IMR-90 (cell line): ENCODE measurements at regions not wholly inside any gene's neighbourhood (a gene's known extent, or its start where the extent isn't known, plus 50 kb on each side); places are given as distances from the start of the nearest gene placed in this dataset.

Source experiments
- ATAC-seq: fragments of 200-7000 bp; cut with Tn5 transposase; 2 replicates; pipeline ENCODE4 v1.9.1; 2020; ENCODE audit warnings: low read depth, mild to moderate bottlenecking, moderate library complexity
- BruUV-seq: library from RNA; stranded (reverse); fragments of 400-500 nt; replicated peaks from 2 replicates; lab custom pipeline; 2021; lab: Mats Ljungman, UMichigan
- CTCF ChIA-PET: fragments of 300-600 bp; formaldehyde crosslinking; extraction: SDS; loops from one replicate; lab custom pipeline; 2021; ENCODE audit warnings: antibody characterized with exemption; lab: Yijun Ruan, JAX
- POLR2A ChIA-PET: fragments of 300-600 bp; sonication (Branson Sonifier 250); formaldehyde crosslinking; loops from one replicate; lab custom pipeline; 2022; ENCODE audit warnings: antibody characterized with exemption; ENCODE audit not compliant: unreplicated experiment; lab: Charles Lee
- DNase-seq: peaks from one replicate; pipeline ENCODE4 v3.0.0; 2013
- H2AFZ ChIP-seq: replicated peaks from 2 replicates; pipeline ENCODE3; 2013; ENCODE audit warnings: low read length, mild to moderate bottlenecking; ENCODE audit not compliant: poor library complexity
- H2AK5ac ChIP-seq: 2 replicates; pipeline ENCODE4 v1.6.1; 2013; ENCODE audit warnings: low read depth, low read length, inconsistent platforms
- H2AK9ac ChIP-seq: replicated peaks from 2 replicates; pipeline ENCODE3; 2013; ENCODE audit warnings: mild to moderate bottlenecking, low read depth, low read length, moderate library complexity; ENCODE audit not compliant: poor library complexity
- H2BK120ac ChIP-seq: 2 replicates; pipeline ENCODE4 v1.6.1; 2013; ENCODE audit warnings: low read depth, low read length, inconsistent platforms
- H2BK15ac ChIP-seq: 3 replicates; pipeline ENCODE4 v1.6.1; 2013; ENCODE audit warnings: low read depth, low read length, inconsistent platforms
- H2BK20ac ChIP-seq: 2 replicates; pipeline ENCODE4 v1.6.1; 2013; ENCODE audit warnings: low read depth, mild to moderate bottlenecking, inconsistent platforms, low read length, moderate library complexity
- H2BK5ac ChIP-seq: 2 replicates; pipeline ENCODE4 v1.6.1; 2013; ENCODE audit warnings: mild to moderate bottlenecking, low read depth, low read length, inconsistent platforms; ENCODE audit not compliant: poor library complexity, severe bottlenecking
- H3K14ac ChIP-seq: replicated peaks from 2 replicates; pipeline ENCODE4 v1.6.1; 2013; ENCODE audit warnings: low read depth, low read length, inconsistent platforms
- H3K18ac ChIP-seq: 2 replicates; pipeline ENCODE4 v1.6.1; 2013; ENCODE audit warnings: low read depth, low read length, control low read depth
- H3K23ac ChIP-seq: 2 replicates; pipeline ENCODE4 v1.6.1; 2013; ENCODE audit warnings: low read depth, low read length, inconsistent platforms
- H3K27ac ChIP-seq: 2 replicates; pipeline ENCODE4 v1.5.1; 2013; ENCODE audit warnings: mild to moderate bottlenecking, control low read depth, low read length; ENCODE audit not compliant: insufficient read depth
- H3K27me3 ChIP-seq: 2 replicates; pipeline ENCODE4 v1.6.1; 2013; ENCODE audit warnings: low read length; ENCODE audit not compliant: control insufficient read depth, insufficient read depth
- H3K36me3 ChIP-seq: 2 replicates; pipeline ENCODE4 v1.6.1; 2013; ENCODE audit warnings: low read length, mixed read lengths; ENCODE audit not compliant: control insufficient read depth, insufficient read depth
- H3K4ac ChIP-seq: 2 replicates; pipeline ENCODE4 v1.6.1; 2013; ENCODE audit warnings: low read depth, low read length, inconsistent platforms
- H3K4me1 ChIP-seq: 2 replicates; pipeline ENCODE4 v1.6.1; 2013; ENCODE audit warnings: low read length, mixed read lengths; ENCODE audit not compliant: control insufficient read depth, insufficient read depth
- H3K4me2 ChIP-seq: 2 replicates; pipeline ENCODE4 v1.6.1; 2013; ENCODE audit warnings: low read depth, mild to moderate bottlenecking, control low read depth, low read length, moderate library complexity
- H3K4me3 ChIP-seq: 2 replicates; pipeline ENCODE4 v1.5.1; 2013; ENCODE audit warnings: low read depth, mild to moderate bottlenecking, control low read depth, low read length, moderate library complexity; ENCODE audit not compliant: insufficient read depth
- H3K56ac ChIP-seq: 2 replicates; pipeline ENCODE4 v1.6.1; 2013; ENCODE audit warnings: low read length, inconsistent platforms; ENCODE audit not compliant: insufficient read depth; ENCODE audit errors: extremely low read depth
- H3K79me1 ChIP-seq, 2 experiments: 2 replicates each; pipeline ENCODE4 v1.6.1; 2013; ENCODE audit warnings: low read length in 2 of 2, inconsistent platforms in 1 of 2, low read depth in 1 of 2
- H3K9ac ChIP-seq: 2 replicates; pipeline ENCODE4 v1.6.1; 2013; ENCODE audit warnings: low read depth, low read length, control low read depth
- H3K9me1 ChIP-seq: 2 replicates; pipeline ENCODE4 v1.6.1; 2013; ENCODE audit warnings: low read length, inconsistent platforms; ENCODE audit not compliant: insufficient read depth
- H3K9me3 ChIP-seq: 2 replicates; pipeline ENCODE4 v1.6.1; 2013; ENCODE audit warnings: low read length; ENCODE audit not compliant: control insufficient read depth, insufficient read depth
- H4K20me1 ChIP-seq: 2 replicates; pipeline ENCODE4 v1.6.1; 2013; ENCODE audit warnings: low read length, inconsistent platforms; ENCODE audit not compliant: insufficient read depth
- H4K5ac ChIP-seq: 2 replicates; pipeline ENCODE4 v1.6.1; 2013; ENCODE audit warnings: mild to moderate bottlenecking, low read depth, low read length, control low read depth
- H4K8ac ChIP-seq, 2 experiments: 2 replicates each; pipeline ENCODE4 v1.6.1; 2013; ENCODE audit warnings: low read depth in 2 of 2, low read length in 2 of 2, control low read depth in 1 of 2, inconsistent platforms in 1 of 2
- H4K91ac ChIP-seq: 2 replicates; pipeline ENCODE4 v1.6.1; 2013; ENCODE audit warnings: low read depth, low read length, inconsistent platforms; ENCODE audit not compliant: insufficient read depth
- BHLHE40 ChIP-seq: fragments of 150-350 bp; IDR thresholded peaks from 2 replicates; pipeline ENCODE4 v1.6.1; 2016; ENCODE audit warnings: mild to moderate bottlenecking, low read depth, low read length
- CEBPB ChIP-seq: IDR thresholded peaks from 2 replicates; pipeline ENCODE4 v1.6.1; 2012; ENCODE audit warnings: low read depth, low read length, improper control_type of control experiment
- CHD1 ChIP-seq: IDR thresholded peaks from 2 replicates; pipeline ENCODE4 v1.6.1; 2012; ENCODE audit warnings: low read depth, low read length, improper control_type of control experiment
- CTCF ChIP-seq: conservative IDR thresholded peaks from 2 replicates; pipeline ENCODE4 v1.5.1; 2012; ENCODE audit warnings: mild to moderate bottlenecking, low read depth, low read length, improper control_type of control experiment
- ELK1 ChIP-seq: fragments of 150-350 bp; IDR thresholded peaks from 2 replicates; pipeline ENCODE4 v1.6.1; 2016; ENCODE audit warnings: low read depth, mild to moderate bottlenecking, low read length, moderate library complexity, borderline replicate concordance
- FOS ChIP-seq: fragments of 150-350 bp; IDR thresholded peaks from 2 replicates; pipeline ENCODE4 v1.6.1; 2016; ENCODE audit warnings: low read depth, low read length
- MAFK ChIP-seq: IDR thresholded peaks from 2 replicates; pipeline ENCODE4 v1.6.1; 2012; ENCODE audit warnings: low read depth, low read length, improper control_type of control experiment
- MAZ ChIP-seq: IDR thresholded peaks from 2 replicates; pipeline ENCODE4 v1.6.1; 2012; ENCODE audit warnings: low read depth, mild to moderate bottlenecking, low read length, improper control_type of control experiment, moderate library complexity, borderline replicate concordance
- MXI1 ChIP-seq: IDR thresholded peaks from 2 replicates; pipeline ENCODE4 v1.6.1; 2012; ENCODE audit warnings: low read depth, mild to moderate bottlenecking, low read length, moderate library complexity, borderline replicate concordance
- NFE2L2 ChIP-seq: fragments of 150-350 bp; IDR thresholded peaks from 2 replicates; pipeline ENCODE4 v1.6.1; 2016; ENCODE audit warnings: low read depth, mild to moderate bottlenecking, low read length
- POLR2A ChIP-seq: IDR thresholded peaks from 2 replicates; pipeline ENCODE4 v1.6.1; 2012; ENCODE audit warnings: mild to moderate bottlenecking, low read depth, low read length
- RAD21 ChIP-seq: IDR thresholded peaks from 2 replicates; pipeline ENCODE4 v1.6.1; 2012; ENCODE audit warnings: low read length, improper control_type of control experiment
- RCOR1 ChIP-seq: IDR thresholded peaks from 2 replicates; pipeline ENCODE4 v1.6.1; 2012; ENCODE audit warnings: mild to moderate bottlenecking, low read length, improper control_type of control experiment; ENCODE audit not compliant: insufficient replicate concordance
- RFX5 ChIP-seq: IDR thresholded peaks from 2 replicates; pipeline ENCODE4 v1.8.0; 2012; ENCODE audit warnings: low read depth, mild to moderate bottlenecking, low read length, moderate library complexity
- SMC3 ChIP-seq: fragments of 150-350 bp; IDR thresholded peaks from 2 replicates; pipeline ENCODE4 v1.6.1; 2016; ENCODE audit warnings: low read depth, mild to moderate bottlenecking, antibody characterized with exemption, low read length, moderate library complexity
- WGBS, 2 experiments: methylation state at CpG; one replicate each; pipeline versions ENCODE4 v1.1.5 to v1.1.7; 2013; ENCODE audit warnings: missing lambda C conversion rate in 2 of 2; ENCODE audit not compliant: insufficient read length in 1 of 2; ENCODE audit errors: extremely low coverage in 2 of 2; 5-methylcytosine and 5-hydroxymethylcytosine counted together
- dilution Hi-C: fragments of 300-500 bp; cut with HindIII; formaldehyde crosslinking; loops from one replicate; pipeline ENCODE4 v1.14.3; 2018; ENCODE audit warnings: low sequenced_read_pairs; ENCODE audit not compliant: unreplicated experiment
- in situ Hi-C: fragments of 300-500 bp; cut with MboI; formaldehyde crosslinking; loops from 3 replicates; pipeline ENCODE4 v1.14.3; 2019; ENCODE audit warnings: low sequenced_read_pairs, inconsistent platforms, mixed read lengths
- intact Hi-C: fragments of 100-400 bp; cut with micrococcal nuclease; formaldehyde crosslinking; loops from 2 replicates; pipeline ENCODE4 v1.10.0; 2022
- TF ChIP-seq, protein P1 (sequence below): fragments of 150-350 bp; IDR thresholded peaks from 2 replicates; pipeline ENCODE4 v1.6.1; 2017; ENCODE audit warnings: mild to moderate bottlenecking, antibody characterized with exemption, low read length, low read depth

- H3K9ac ChIP-seq, result no peak overlapping the region
- 0% methylated on average over 1 of the region's 4 CpGs; no CpG with 5 or more reads in 1 of the 2 experiments for WGBS, 2 experiments
These were observed 231.9 kb upstream of the JUN start for GRCh38 chr1:59015708-59016107.

More at GRCh38 chr1:59015708-59016107, 231.9 kb upstream of the JUN start:
- in situ Hi-C loops, result no loop called here
- H3K14ac ChIP-seq, result peak overlapping the region; percentile 86
- no TSS peak for BruUV-seq
- H3K4ac ChIP-seq, result peak overlapping the region; percentile 96
- H2BK20ac ChIP-seq, result peak overlapping the region; percentile 97
- H3K79me1 ChIP-seq, result peaks cover 0 to 8% of the 10 kb centered on the region in 2 experiments; a peak in 1 of 4 replicates
- peak overlapping the region; percentile 86 for H2AK9ac ChIP-seq
- peak overlapping the region; percentile 89 for H3K18ac ChIP-seq
- no peak overlapping the region for H3K4me3 ChIP-seq
- H3K27me3 ChIP-seq, result no peaks in the 10 kb centered on the region
- H3K23ac ChIP-seq, result peak overlapping the region; percentile 84
- H2BK120ac ChIP-seq, result peak overlapping the region; percentile 97
- peaks cover 28% of the 10 kb centered on the region for H3K9me1 ChIP-seq
- no peaks in the 10 kb centered on the region for H3K36me3 ChIP-seq
- H3K9me3 ChIP-seq, result no peaks in the 10 kb centered on the region; the same call in 1 of the 2 replicates
- H3K27ac ChIP-seq, result peak overlapping the region; percentile 53
- ChIA-PET POLR2A (no interaction called here), CTCF (interaction anchor here (0.6 kb wide), 1 partner anchor 230 kb away, joined by 7 read pairs; no protein-coding TSS in a partner anchor)
- peak overlapping the region; percentile 81 for H2BK5ac ChIP-seq
- peak overlapping the region; percentile 60 for H3K56ac ChIP-seq
- H4K8ac ChIP-seq, result peak overlapping the region; percentile 83 to 93
- intact Hi-C loops, result loop anchor here (10.0 kb wide), 1 partner anchor 129 kb away; no protein-coding TSS in a partner anchor
- H3K4me2 ChIP-seq, result no peak overlapping the region
- H2BK15ac ChIP-seq, result peak overlapping the region; percentile 99
- DNase-seq (peak; percentile 88), ATAC-seq (peak; percentile 69)
- no peaks in the 10 kb centered on the region for H4K20me1 ChIP-seq
- H2AK5ac ChIP-seq, result peak overlapping the region; percentile 94
- H3K4me1 ChIP-seq, result peaks cover 28% of the 10 kb centered on the region
- dilution Hi-C loops, result no loop called here
- TF ChIP-seq ELK1 (no peak), NFE2L2 (peak; percentile 69), FOS (peak; percentile 72), BHLHE40 (peak; percentile 76), CTCF (no peak), RFX5 (no peak), MXI1 (0 out of 2 replicates have a peak, but pooled peaks have one; percentile 24), RCOR1 (no peak), POLR2A (no peak), MAZ (no peak), RAD21 (no peak), CEBPB (peak; percentile 83), CHD1 (no peak), SMC3 (no peak), MAFK (peak; percentile 52; the same call in 1 of the 2 replicates)
- TF ChIP-seq, protein P1, sequence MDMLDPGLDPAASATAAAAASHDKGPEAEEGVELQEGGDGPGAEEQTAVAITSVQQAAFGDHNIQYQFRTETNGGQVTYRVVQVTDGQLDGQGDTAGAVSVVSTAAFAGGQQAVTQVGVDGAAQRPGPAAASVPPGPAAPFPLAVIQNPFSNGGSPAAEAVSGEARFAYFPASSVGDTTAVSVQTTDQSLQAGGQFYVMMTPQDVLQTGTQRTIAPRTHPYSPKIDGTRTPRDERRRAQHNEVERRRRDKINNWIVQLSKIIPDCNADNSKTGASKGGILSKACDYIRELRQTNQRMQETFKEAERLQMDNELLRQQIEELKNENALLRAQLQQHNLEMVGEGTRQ, result no peak
- H4K91ac ChIP-seq, result peak overlapping the region; percentile 96
- peak overlapping the region; percentile 72 for H2AFZ ChIP-seq
- peak overlapping the region; percentile 77 for H4K5ac ChIP-seq
